GM12878 (cell line): ENCODE measurements at regions not wholly inside any gene's neighbourhood (a gene's known extent, or its start where the extent isn't known, plus 50 kb on each side); places are given as distances from the start of the nearest gene placed in this dataset.
"Not testable (repeated sequence)": the region's sequence is repeated elsewhere in the genome, so short reads cannot be mapped to it uniquely, and the experiment has no call there.

Experiments used
- ATAC-seq: fragments of 200-7000 bp; cut with Tn5 transposase; 3 replicates; pipeline ENCODE4 v1.9.1; 2020; ENCODE audit warnings: mild to moderate bottlenecking, moderate library complexity
- BruUV-seq: library from RNA; stranded (reverse); fragments of 400-500 nt; replicated peaks from 2 replicates; lab custom pipeline; 2021; lab: Mats Ljungman, UMichigan
- CTCF ChIA-PET: fragments of 300-600 bp; sonication (Branson Sonifier 250); formaldehyde crosslinking; extraction: SDS; loops from one replicate; lab custom pipeline; 2021; ENCODE audit warnings: inconsistent platforms; lab: Yijun Ruan, JAX
- POLR2A ChIA-PET: fragments of 350-600 bp; formaldehyde crosslinking; extraction: SDS; loops from one replicate; lab custom pipeline; 2021; ENCODE audit warnings: inconsistent platforms; lab: Charles Lee
- RAD21 ChIA-PET: fragments of 300-600 bp; sonication (Branson Sonifier 250); formaldehyde crosslinking; loops from one replicate; lab custom pipeline; 2023; ENCODE audit warnings: antibody characterized with exemption; ENCODE audit not compliant: unreplicated experiment; lab: Charles Lee
- SMC1A ChIA-PET: fragments of 300-600 bp; sonication (Branson Sonifier 250); formaldehyde crosslinking; loops from one replicate; lab custom pipeline; 2023; ENCODE audit not compliant: unreplicated experiment, uncharacterized antibody; lab: Charles Lee
- DNase-seq: peaks from one replicate; pipeline ENCODE4 v3.0.0-alpha.2; 2011; ENCODE audit warnings: low read depth, low spot score
- FAIRE-seq: peaks from 3 replicates; lab custom pipeline; 2011; peaks lifted over from hg19 to GRCh38; lab: Jason Lieb, UNC
- H2AFZ ChIP-seq: 2 replicates; pipeline ENCODE4 v1.6.0; 2011; ENCODE audit warnings: low read depth, low read length, control low read depth; ENCODE audit not compliant: control insufficient read depth
- H3K27ac ChIP-seq: 2 replicates; pipeline ENCODE4 v1.5.1; 2011; ENCODE audit warnings: control low read depth; ENCODE audit not compliant: control insufficient read depth, insufficient read depth
- H3K27me3 ChIP-seq, 2 experiments: replicated peaks in 1 of 2; 2 replicates each; pipeline versions ENCODE4 v1.6.0 to v1.6.1; 2011; ENCODE audit warnings: low read length in 1 of 2; ENCODE audit not compliant: control insufficient read depth in 2 of 2, insufficient read depth in 2 of 2
- H3K36me3 ChIP-seq, 2 experiments: 2 replicates each; pipeline ENCODE4 v1.5.1; 2011; ENCODE audit warnings: low read length in 1 of 2; ENCODE audit not compliant: control insufficient read depth in 2 of 2, insufficient read depth in 2 of 2
- H3K4me1 ChIP-seq: 2 replicates; pipeline ENCODE4 v1.6.1; 2011; ENCODE audit warnings: mild to moderate bottlenecking, low read length, moderate library complexity, mixed read lengths; ENCODE audit not compliant: control insufficient read depth, insufficient read depth
- H3K4me2 ChIP-seq: 2 replicates; pipeline ENCODE4 v1.6.0; 2011; ENCODE audit warnings: control low read depth; ENCODE audit not compliant: control insufficient read depth, insufficient read depth
- H3K4me3 ChIP-seq: fragments of 200-600 bp; sonication (generic); 2 replicates; pipeline ENCODE4 v1.5.1; 2016
- H3K79me2 ChIP-seq: 2 replicates; pipeline ENCODE4 v1.6.0; 2011; ENCODE audit warnings: low read length; ENCODE audit not compliant: control insufficient read depth, insufficient read depth
- H3K9ac ChIP-seq: 2 replicates; pipeline ENCODE4 v1.8.0; 2011; ENCODE audit warnings: low read length, control low read depth, mixed read lengths; ENCODE audit not compliant: control insufficient read depth, insufficient read depth
- H3K9me3 ChIP-seq: replicated peaks from 3 replicates; pipeline ENCODE4 v1.5.1; 2011; ENCODE audit warnings: mild to moderate bottlenecking, low read length; ENCODE audit not compliant: control insufficient read depth, insufficient read depth
- H4K20me1 ChIP-seq: 2 replicates; pipeline ENCODE4 v1.6.0; 2011; ENCODE audit not compliant: control insufficient read depth, insufficient read depth
- CBX5 ChIP-seq: sonication (generic); IDR thresholded peaks from 2 replicates; pipeline ENCODE4 v1.6.1; 2016; ENCODE audit warnings: low read depth, moderate library complexity, mild to moderate bottlenecking, inconsistent platforms
- CEBPZ ChIP-seq: fragments of 150-350 bp; IDR thresholded peaks from 2 replicates; pipeline ENCODE4 v1.6.1; 2016; ENCODE audit warnings: low read depth, low read length
- IRF3 ChIP-seq: fragments of 450-650 bp; IDR thresholded peaks from 2 replicates; pipeline ENCODE4 v1.6.1; 2014; ENCODE audit warnings: mild to moderate bottlenecking
- KLF5 ChIP-seq: fragments of 450-650 bp; IDR thresholded peaks from 2 replicates; pipeline ENCODE4 v1.6.1; 2014; ENCODE audit warnings: mild to moderate bottlenecking; ENCODE audit not compliant: partially characterized antibody
- SUPT20H ChIP-seq: IDR thresholded peaks from 2 replicates; pipeline ENCODE4 v1.6.1; 2011; ENCODE audit warnings: low read depth, mild to moderate bottlenecking, low read length, moderate library complexity, borderline replicate concordance; ENCODE audit not compliant: control insufficient read depth
- WGBS: methylation state at CpG from one replicate; pipeline ENCODE4 v1.1.6; 2016; ENCODE audit warnings: low lambda C conversion rate; ENCODE audit not compliant: insufficient replicate concordance, insufficient coverage; ENCODE audit errors: missing lambda C conversion rate; 5-methylcytosine and 5-hydroxymethylcytosine counted together
- in situ Hi-C: fragments of 300-500 bp; cut with MboI; formaldehyde crosslinking; loops from 9 replicates; pipeline ENCODE4 v1.14.3; 2018; ENCODE audit warnings: mixed read lengths
- intact Hi-C: fragments of 100-400 bp; cut with micrococcal nuclease; formaldehyde crosslinking; loops from one replicate; pipeline ENCODE4 v1.14.2; 2022; ENCODE audit not compliant: unreplicated experiment
- TF ChIP-seq, protein P1 (sequence below): IDR thresholded peaks from 2 replicates; pipeline ENCODE4 v1.6.1; 2011; ENCODE audit warnings: mild to moderate bottlenecking, low read depth, low read length, moderate library complexity; ENCODE audit not compliant: insufficient replicate concordance

DNA sequence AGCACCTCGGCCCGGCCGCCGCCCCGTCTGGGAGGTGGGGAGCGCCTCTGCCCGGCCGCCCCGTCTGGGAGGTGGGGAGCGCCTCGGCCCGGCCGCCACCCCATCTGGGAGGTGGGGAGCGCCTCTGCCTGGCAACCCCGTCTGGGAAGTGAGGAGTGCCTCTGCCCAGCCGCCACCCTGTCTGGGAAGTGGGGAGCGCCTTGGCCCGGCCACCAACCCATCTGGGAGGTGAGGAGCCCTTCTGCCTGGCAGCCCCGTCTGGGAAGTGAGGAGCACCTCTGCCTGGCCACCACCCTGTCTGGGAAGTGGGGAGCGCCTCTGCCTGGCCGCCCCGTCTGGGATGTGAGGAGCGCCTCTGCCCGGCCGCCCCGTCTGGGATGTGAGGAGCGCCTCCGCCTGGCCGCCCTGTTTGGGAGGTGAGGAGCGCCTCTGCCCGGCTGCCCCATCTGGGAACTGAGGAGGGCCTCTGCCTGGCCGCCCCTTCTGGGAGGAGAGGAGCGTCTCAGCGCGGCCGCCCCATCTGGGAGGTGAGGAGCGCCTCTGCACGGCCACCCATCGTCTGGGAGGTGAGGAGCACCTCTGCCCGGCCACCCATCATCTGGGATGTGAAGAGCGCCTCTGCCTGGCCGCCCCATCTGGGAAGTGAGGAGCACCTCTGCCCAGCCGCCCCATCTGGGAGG lies 89.0 kb upstream of the SYT6 start:
- in situ Hi-C loops, H3K4me2 ChIP-seq, H3K9me3 ChIP-seq, H3K9ac ChIP-seq, BruUV-seq, SMC1A ChIA-PET, RAD21 ChIA-PET, POLR2A ChIA-PET, H4K20me1 ChIP-seq, CTCF ChIA-PET, H3K27ac ChIP-seq, H2AFZ ChIP-seq, FAIRE-seq, H3K36me3 ChIP-seq, H3K79me2 ChIP-seq, ATAC-seq, H3K4me1 ChIP-seq, H3K27me3 ChIP-seq, intact Hi-C loops, H3K4me3 ChIP-seq, DNase-seq: not testable (repeated sequence)
- WGBS, result 65% methylated on average over 32 of the region's 43 CpGs

GRCh38 chr1:114238053-114238452 lies 84.4 kb upstream of the SYT6 start:
- Histone ChIP-seq H3K4me3 (no peak overlapping the region), H3K36me3 (no peaks in the 10 kb centered on the region), H3K27ac (no peak overlapping the region), H3K4me2 (no peak overlapping the region), H3K79me2 (no peaks in the 10 kb centered on the region), H2AFZ (no peak overlapping the region), H4K20me1 (no peaks in the 10 kb centered on the region), H3K27me3 (no peaks in the 10 kb centered on the region), H3K9ac (no peak overlapping the region), H3K9me3 (no peaks in the 10 kb centered on the region), H3K4me1 (no peaks in the 10 kb centered on the region)
- POLR2A ChIA-PET, result no interaction called here
- intact Hi-C loops (no loop called here), in situ Hi-C loops (no loop called here)
- TF ChIP-seq, protein P1, sequence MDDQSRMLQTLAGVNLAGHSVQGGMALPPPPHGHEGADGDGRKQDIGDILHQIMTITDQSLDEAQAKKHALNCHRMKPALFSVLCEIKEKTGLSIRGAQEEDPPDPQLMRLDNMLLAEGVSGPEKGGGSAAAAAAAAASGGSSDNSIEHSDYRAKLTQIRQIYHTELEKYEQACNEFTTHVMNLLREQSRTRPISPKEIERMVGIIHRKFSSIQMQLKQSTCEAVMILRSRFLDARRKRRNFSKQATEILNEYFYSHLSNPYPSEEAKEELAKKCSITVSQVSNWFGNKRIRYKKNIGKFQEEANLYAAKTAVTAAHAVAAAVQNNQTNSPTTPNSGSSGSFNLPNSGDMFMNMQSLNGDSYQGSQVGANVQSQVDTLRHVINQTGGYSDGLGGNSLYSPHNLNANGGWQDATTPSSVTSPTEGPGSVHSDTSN, result no peak
- TF ChIP-seq SUPT20H (no peak), IRF3 (no peak), KLF5 (no peak), CEBPZ (no peak), CBX5 (no peak)
- 38% methylated on average over 5 of the region's 5 CpGs for WGBS
- no peak for DNase-seq
- no TSS peak for BruUV-seq
- RAD21 ChIA-PET, result no interaction called here
- SMC1A ChIA-PET, result interaction anchor here (1.1 kb wide), 1 partner anchor 12 kb away, joined by 3 read pairs; no protein-coding TSS in a partner anchor
- no peak for ATAC-seq
- no peak for FAIRE-seq
- CTCF ChIA-PET, result interaction anchor here (1.4 kb wide), 1 partner anchor 45 kb away, joined by 5 read pairs; no protein-coding TSS in a partner anchor
